ENCODE measurements at regions not wholly inside any gene's neighbourhood (a gene's known extent, or its start where the extent isn't known, plus 50 kb on each side); places are given as distances from the start of the nearest gene placed in this dataset.
"Not testable (repeated sequence)": the region's sequence is repeated elsewhere in the genome, so short reads cannot be mapped to it uniquely, and the experiment has no call there.

- in situ Hi-C loops (cut with MboI; ENCODE audit: low sequenced_read_pairs): no loop called here
Observed at GRCh38 chr22:35138521-35138920, 72.6 kb downstream of the ISX start.

GRCh38 chr22:35140879-35141745, 75.2 kb downstream of the ISX start:
- in situ Hi-C loops (cut with MboI; ENCODE audit: low sequenced_read_pairs): loop anchor here (10.0 kb wide), 1 partner anchor 736 kb away; no protein-coding TSS in a partner anchor

GRCh38 chr22:35148381-35148780, 82.4 kb downstream of the ISX start:
- in situ Hi-C loops (cut with MboI; ENCODE audit: low sequenced_read_pairs): loop anchor here (10.0 kb wide), 1 partner anchor 744 kb away; no protein-coding TSS in a partner anchor

GRCh38 chr22:35148866-35149548, 83.0 kb downstream of the ISX start:
- in situ Hi-C loops (cut with MboI; ENCODE audit: low sequenced_read_pairs): loop anchor here (10.0 kb wide), 1 partner anchor 744 kb away; no protein-coding TSS in a partner anchor

- in situ Hi-C loops (cut with MboI; ENCODE audit: low sequenced_read_pairs): no loop called here
Observed at GRCh38 chr22:35150183-35151107, 84.5 kb downstream of the ISX start.

GRCh38 chr22:35152316-35152715, 86.4 kb downstream of the ISX start:
- in situ Hi-C loops (cut with MboI; ENCODE audit: low sequenced_read_pairs): no loop called here

GRCh38 chr22:35154937-35155387, 89.0 kb downstream of the ISX start:
- in situ Hi-C loops (cut with MboI; ENCODE audit: low sequenced_read_pairs): no loop called here

- in situ Hi-C loops (cut with MboI; ENCODE audit: low sequenced_read_pairs): no loop called here
Observed at GRCh38 chr22:35155403-35156025, 89.6 kb downstream of the ISX start.

GRCh38 chr22:35156945-35157344, 91.0 kb downstream of the ISX start:
- in situ Hi-C loops (cut with MboI; ENCODE audit: low sequenced_read_pairs): no loop called here

GRCh38 chr22:35158336-35158735, 92.4 kb downstream of the ISX start:
- in situ Hi-C loops (cut with MboI; ENCODE audit: low sequenced_read_pairs): no loop called here

GRCh38 chr22:35159343-35159742, 93.4 kb downstream of the ISX start:
- in situ Hi-C loops (cut with MboI; ENCODE audit: low sequenced_read_pairs): no loop called here

GRCh38 chr22:35160268-35160667, 94.3 kb downstream of the ISX start:
- in situ Hi-C loops (cut with MboI; ENCODE audit: low sequenced_read_pairs): no loop called here

- in situ Hi-C loops (cut with MboI; ENCODE audit: low sequenced_read_pairs): not testable (repeated sequence)
Observed at GRCh38 chr22:35165896-35166295, 91.4 kb upstream of the HMGXB4 start.

- in situ Hi-C loops (cut with MboI; ENCODE audit: low sequenced_read_pairs): no loop called here
Observed at GRCh38 chr22:35170716-35171697, 86.3 kb upstream of the HMGXB4 start.

GRCh38 chr22:35172442-35172841, 84.9 kb upstream of the HMGXB4 start:
- in situ Hi-C loops (cut with MboI; ENCODE audit: low sequenced_read_pairs): no loop called here

GRCh38 chr22:35173655-35174054, 83.6 kb upstream of the HMGXB4 start:
- in situ Hi-C loops (cut with MboI; ENCODE audit: low sequenced_read_pairs): no loop called here

GRCh38 chr22:35174401-35175038, 82.8 kb upstream of the HMGXB4 start:
- in situ Hi-C loops (cut with MboI; ENCODE audit: low sequenced_read_pairs): no loop called here

- in situ Hi-C loops (cut with MboI; ENCODE audit: low sequenced_read_pairs): no loop called here
Observed at GRCh38 chr22:35175392-35175791, 81.9 kb upstream of the HMGXB4 start.

- in situ Hi-C loops (cut with MboI; ENCODE audit: low sequenced_read_pairs): no loop called here
Observed at GRCh38 chr22:35177811-35178210, 79.5 kb upstream of the HMGXB4 start.
